IMR-90 (cell line): ENCODE measurements at regions not wholly inside any gene's neighbourhood (a gene's known extent, or its start where the extent isn't known, plus 50 kb on each side); places are given as distances from the start of the nearest gene placed in this dataset.

Experiments used
- ATAC-seq: fragments of 200-7000 bp; cut with Tn5 transposase; 2 replicates; pipeline ENCODE4 v1.9.1; 2020; ENCODE audit warnings: low read depth, mild to moderate bottlenecking, moderate library complexity
- BruUV-seq: library from RNA; stranded (reverse); fragments of 400-500 nt; replicated peaks from 2 replicates; lab custom pipeline; 2021; lab: Mats Ljungman, UMichigan
- CTCF ChIA-PET: fragments of 300-600 bp; formaldehyde crosslinking; extraction: SDS; loops from one replicate; lab custom pipeline; 2021; ENCODE audit warnings: antibody characterized with exemption; lab: Yijun Ruan, JAX
- POLR2A ChIA-PET: fragments of 300-600 bp; sonication (Branson Sonifier 250); formaldehyde crosslinking; loops from one replicate; lab custom pipeline; 2022; ENCODE audit warnings: antibody characterized with exemption; ENCODE audit not compliant: unreplicated experiment; lab: Charles Lee
- DNase-seq: peaks from one replicate; pipeline ENCODE4 v3.0.0; 2013
- H2AFZ ChIP-seq: replicated peaks from 2 replicates; pipeline ENCODE3; 2013; ENCODE audit warnings: low read length, mild to moderate bottlenecking; ENCODE audit not compliant: poor library complexity
- H2AK5ac ChIP-seq: 2 replicates; pipeline ENCODE4 v1.6.1; 2013; ENCODE audit warnings: low read depth, low read length, inconsistent platforms
- H2AK9ac ChIP-seq: replicated peaks from 2 replicates; pipeline ENCODE3; 2013; ENCODE audit warnings: mild to moderate bottlenecking, low read depth, low read length, moderate library complexity; ENCODE audit not compliant: poor library complexity
- H2BK120ac ChIP-seq: 2 replicates; pipeline ENCODE4 v1.6.1; 2013; ENCODE audit warnings: low read depth, low read length, inconsistent platforms
- H2BK15ac ChIP-seq: 3 replicates; pipeline ENCODE4 v1.6.1; 2013; ENCODE audit warnings: low read depth, low read length, inconsistent platforms
- H2BK20ac ChIP-seq: 2 replicates; pipeline ENCODE4 v1.6.1; 2013; ENCODE audit warnings: low read depth, mild to moderate bottlenecking, inconsistent platforms, low read length, moderate library complexity
- H2BK5ac ChIP-seq: 2 replicates; pipeline ENCODE4 v1.6.1; 2013; ENCODE audit warnings: mild to moderate bottlenecking, low read depth, low read length, inconsistent platforms; ENCODE audit not compliant: poor library complexity, severe bottlenecking
- H3K14ac ChIP-seq: replicated peaks from 2 replicates; pipeline ENCODE4 v1.6.1; 2013; ENCODE audit warnings: low read depth, low read length, inconsistent platforms
- H3K18ac ChIP-seq: 2 replicates; pipeline ENCODE4 v1.6.1; 2013; ENCODE audit warnings: low read depth, low read length, control low read depth
- H3K23ac ChIP-seq: 2 replicates; pipeline ENCODE4 v1.6.1; 2013; ENCODE audit warnings: low read depth, low read length, inconsistent platforms
- H3K27ac ChIP-seq: 2 replicates; pipeline ENCODE4 v1.5.1; 2013; ENCODE audit warnings: mild to moderate bottlenecking, control low read depth, low read length; ENCODE audit not compliant: insufficient read depth
- H3K27me3 ChIP-seq: 2 replicates; pipeline ENCODE4 v1.6.1; 2013; ENCODE audit warnings: low read length; ENCODE audit not compliant: control insufficient read depth, insufficient read depth
- H3K36me3 ChIP-seq: 2 replicates; pipeline ENCODE4 v1.6.1; 2013; ENCODE audit warnings: low read length, mixed read lengths; ENCODE audit not compliant: control insufficient read depth, insufficient read depth
- H3K4ac ChIP-seq: 2 replicates; pipeline ENCODE4 v1.6.1; 2013; ENCODE audit warnings: low read depth, low read length, inconsistent platforms
- H3K4me1 ChIP-seq: 2 replicates; pipeline ENCODE4 v1.6.1; 2013; ENCODE audit warnings: low read length, mixed read lengths; ENCODE audit not compliant: control insufficient read depth, insufficient read depth
- H3K4me2 ChIP-seq: 2 replicates; pipeline ENCODE4 v1.6.1; 2013; ENCODE audit warnings: low read depth, mild to moderate bottlenecking, control low read depth, low read length, moderate library complexity
- H3K4me3 ChIP-seq: 2 replicates; pipeline ENCODE4 v1.5.1; 2013; ENCODE audit warnings: low read depth, mild to moderate bottlenecking, control low read depth, low read length, moderate library complexity; ENCODE audit not compliant: insufficient read depth
- H3K56ac ChIP-seq: 2 replicates; pipeline ENCODE4 v1.6.1; 2013; ENCODE audit warnings: low read length, inconsistent platforms; ENCODE audit not compliant: insufficient read depth; ENCODE audit errors: extremely low read depth
- H3K79me1 ChIP-seq, 2 experiments: 2 replicates each; pipeline ENCODE4 v1.6.1; 2013; ENCODE audit warnings: low read length in 2 of 2, inconsistent platforms in 1 of 2, low read depth in 1 of 2
- H3K9ac ChIP-seq: 2 replicates; pipeline ENCODE4 v1.6.1; 2013; ENCODE audit warnings: low read depth, low read length, control low read depth
- H3K9me1 ChIP-seq: 2 replicates; pipeline ENCODE4 v1.6.1; 2013; ENCODE audit warnings: low read length, inconsistent platforms; ENCODE audit not compliant: insufficient read depth
- H3K9me3 ChIP-seq: 2 replicates; pipeline ENCODE4 v1.6.1; 2013; ENCODE audit warnings: low read length; ENCODE audit not compliant: control insufficient read depth, insufficient read depth
- H4K20me1 ChIP-seq: 2 replicates; pipeline ENCODE4 v1.6.1; 2013; ENCODE audit warnings: low read length, inconsistent platforms; ENCODE audit not compliant: insufficient read depth
- H4K5ac ChIP-seq: 2 replicates; pipeline ENCODE4 v1.6.1; 2013; ENCODE audit warnings: mild to moderate bottlenecking, low read depth, low read length, control low read depth
- H4K8ac ChIP-seq, 2 experiments: 2 replicates each; pipeline ENCODE4 v1.6.1; 2013; ENCODE audit warnings: low read depth in 2 of 2, low read length in 2 of 2, control low read depth in 1 of 2, inconsistent platforms in 1 of 2
- H4K91ac ChIP-seq: 2 replicates; pipeline ENCODE4 v1.6.1; 2013; ENCODE audit warnings: low read depth, low read length, inconsistent platforms; ENCODE audit not compliant: insufficient read depth
- BHLHE40 ChIP-seq: fragments of 150-350 bp; IDR thresholded peaks from 2 replicates; pipeline ENCODE4 v1.6.1; 2016; ENCODE audit warnings: mild to moderate bottlenecking, low read depth, low read length
- CEBPB ChIP-seq: IDR thresholded peaks from 2 replicates; pipeline ENCODE4 v1.6.1; 2012; ENCODE audit warnings: low read depth, low read length, improper control_type of control experiment
- MAFK ChIP-seq: IDR thresholded peaks from 2 replicates; pipeline ENCODE4 v1.6.1; 2012; ENCODE audit warnings: low read depth, low read length, improper control_type of control experiment
- MAZ ChIP-seq: IDR thresholded peaks from 2 replicates; pipeline ENCODE4 v1.6.1; 2012; ENCODE audit warnings: low read depth, mild to moderate bottlenecking, low read length, improper control_type of control experiment, moderate library complexity, borderline replicate concordance
- SMC3 ChIP-seq: fragments of 150-350 bp; IDR thresholded peaks from 2 replicates; pipeline ENCODE4 v1.6.1; 2016; ENCODE audit warnings: low read depth, mild to moderate bottlenecking, antibody characterized with exemption, low read length, moderate library complexity
- WGBS, 2 experiments: methylation state at CpG; one replicate each; pipeline versions ENCODE4 v1.1.5 to v1.1.7; 2013; ENCODE audit warnings: missing lambda C conversion rate in 2 of 2; ENCODE audit not compliant: insufficient read length in 1 of 2; ENCODE audit errors: extremely low coverage in 2 of 2; 5-methylcytosine and 5-hydroxymethylcytosine counted together
- dilution Hi-C: fragments of 300-500 bp; cut with HindIII; formaldehyde crosslinking; loops from one replicate; pipeline ENCODE4 v1.14.3; 2018; ENCODE audit warnings: low sequenced_read_pairs; ENCODE audit not compliant: unreplicated experiment
- in situ Hi-C: fragments of 300-500 bp; cut with MboI; formaldehyde crosslinking; loops from 3 replicates; pipeline ENCODE4 v1.14.3; 2019; ENCODE audit warnings: low sequenced_read_pairs, inconsistent platforms, mixed read lengths
- intact Hi-C: fragments of 100-400 bp; cut with micrococcal nuclease; formaldehyde crosslinking; loops from 2 replicates; pipeline ENCODE4 v1.10.0; 2022
- TF ChIP-seq, protein P1 (sequence below): conservative IDR thresholded peaks from 2 replicates; pipeline ENCODE4 v1.5.1; 2012; ENCODE audit warnings: mild to moderate bottlenecking, low read depth, low read length, improper control_type of control experiment

DNA sequence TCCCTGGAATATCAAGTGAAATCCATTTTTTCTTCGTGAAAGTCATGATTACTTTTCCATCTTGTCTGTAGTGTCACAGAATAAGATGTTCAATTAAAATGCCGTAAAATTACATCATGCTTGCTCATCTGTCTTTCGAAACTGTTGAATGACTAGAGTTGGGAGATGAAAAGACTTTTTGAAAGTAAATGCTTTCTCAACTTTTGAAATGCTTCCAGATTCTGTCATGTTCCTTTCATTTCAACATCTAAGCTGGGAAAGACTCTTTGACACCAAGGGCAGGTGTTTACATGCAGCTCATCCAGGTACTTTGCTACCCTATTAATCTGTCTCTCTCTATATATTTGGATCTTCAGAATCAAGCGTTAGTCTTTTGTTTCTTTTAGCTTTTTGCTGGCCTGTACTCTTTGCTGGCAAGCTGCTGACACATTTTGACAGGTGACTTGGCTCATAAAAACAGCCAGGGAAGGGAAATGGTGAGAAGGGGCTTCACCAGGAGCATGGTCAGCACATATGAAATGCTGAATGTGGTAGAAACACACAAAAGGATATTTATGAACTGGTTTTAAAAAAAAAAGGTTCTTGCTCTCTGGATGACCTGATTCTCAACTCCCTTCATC lies 77.0 kb upstream of the METAP2 start:
- no peaks in the 10 kb centered on the region for H4K20me1 ChIP-seq
- no peak overlapping the region for H3K56ac ChIP-seq
- H2BK120ac ChIP-seq, result no peak overlapping the region
- no peak overlapping the region for H4K8ac ChIP-seq
- H2AFZ ChIP-seq, result no peak overlapping the region
- ATAC-seq, result peak; percentile 32; the same call in 1 of the 2 replicates
- no peak overlapping the region for H4K5ac ChIP-seq
- H3K4me2 ChIP-seq, result no peak overlapping the region; the same call in 1 of the 2 replicates
- no peak overlapping the region for H2BK5ac ChIP-seq
- no peaks in the 10 kb centered on the region for H3K79me1 ChIP-seq
- POLR2A ChIA-PET, result interaction anchor here (0.6 kb wide), 1 partner anchor 12 kb away, joined by 8 read pairs; no protein-coding TSS in a partner anchor
- no peak overlapping the region for H4K91ac ChIP-seq
- no peaks in the 10 kb centered on the region for H3K9me1 ChIP-seq
- H2AK9ac ChIP-seq, result no peak overlapping the region
- 0 out of 2 replicates have a peak, but pooled peaks cover 2% of the 10 kb centered on the region for H3K9me3 ChIP-seq
- H2BK15ac ChIP-seq, result no peak overlapping the region
- H3K4me3 ChIP-seq, result no peak overlapping the region
- peak; percentile 68 for DNase-seq
- BruUV-seq, result no TSS peak
- H3K27ac ChIP-seq, result no peak overlapping the region
- CTCF ChIA-PET, result interaction anchor here (0.5 kb wide), 1 partner anchor 222 kb away, joined by 3 read pairs; no protein-coding TSS in a partner anchor
- no peak overlapping the region for H3K23ac ChIP-seq
- in situ Hi-C loops, result no loop called here
- intact Hi-C loops, result no loop called here
- H3K36me3 ChIP-seq, result no peaks in the 10 kb centered on the region
- H3K18ac ChIP-seq, result no peak overlapping the region
- H3K9ac ChIP-seq, result no peak overlapping the region
- H3K27me3 ChIP-seq, result peaks cover 6% of the 10 kb centered on the region
- WGBS, 2 experiments, result no CpG with 5 or more reads among the region's 4 CpGs
- no peak overlapping the region for H3K4ac ChIP-seq
- H3K14ac ChIP-seq, result no peak overlapping the region
- TF ChIP-seq BHLHE40, result no peak
- TF ChIP-seq SMC3, result no peak
- TF ChIP-seq MAFK, result no peak
- TF ChIP-seq CEBPB, result peak; percentile 70; the same call in 1 of the 2 replicates
- TF ChIP-seq, protein P1, sequence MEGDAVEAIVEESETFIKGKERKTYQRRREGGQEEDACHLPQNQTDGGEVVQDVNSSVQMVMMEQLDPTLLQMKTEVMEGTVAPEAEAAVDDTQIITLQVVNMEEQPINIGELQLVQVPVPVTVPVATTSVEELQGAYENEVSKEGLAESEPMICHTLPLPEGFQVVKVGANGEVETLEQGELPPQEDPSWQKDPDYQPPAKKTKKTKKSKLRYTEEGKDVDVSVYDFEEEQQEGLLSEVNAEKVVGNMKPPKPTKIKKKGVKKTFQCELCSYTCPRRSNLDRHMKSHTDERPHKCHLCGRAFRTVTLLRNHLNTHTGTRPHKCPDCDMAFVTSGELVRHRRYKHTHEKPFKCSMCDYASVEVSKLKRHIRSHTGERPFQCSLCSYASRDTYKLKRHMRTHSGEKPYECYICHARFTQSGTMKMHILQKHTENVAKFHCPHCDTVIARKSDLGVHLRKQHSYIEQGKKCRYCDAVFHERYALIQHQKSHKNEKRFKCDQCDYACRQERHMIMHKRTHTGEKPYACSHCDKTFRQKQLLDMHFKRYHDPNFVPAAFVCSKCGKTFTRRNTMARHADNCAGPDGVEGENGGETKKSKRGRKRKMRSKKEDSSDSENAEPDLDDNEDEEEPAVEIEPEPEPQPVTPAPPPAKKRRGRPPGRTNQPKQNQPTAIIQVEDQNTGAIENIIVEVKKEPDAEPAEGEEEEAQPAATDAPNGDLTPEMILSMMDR, result no peak
- TF ChIP-seq MAZ, result no peak
- dilution Hi-C loops, result no loop called here
- H2AK5ac ChIP-seq, result no peak overlapping the region
- no peak overlapping the region; the same call in 1 of the 2 replicates for H2BK20ac ChIP-seq
- 0 out of 2 replicates have a peak, but pooled peaks cover 6% of the 10 kb centered on the region for H3K4me1 ChIP-seq
